Fibroblast of lung (primary cell): ENCODE measurements at regions not wholly inside any gene's neighbourhood (a gene's known extent, or its start where the extent isn't known, plus 50 kb on each side); places are given as distances from the start of the nearest gene placed in this dataset.

Source experiments
- CTCF ChIP-seq, 2 donors: IDR thresholded peaks in 1 of 2; conservative IDR thresholded peaks in 1 of 2; 1 replicate in 1 of 2; 2 replicates in 1 of 2; pipeline ENCODE4 v1.5.1; 2011 to 2012; ENCODE audit warnings: low read length in 2 of 2, control low read depth in 1 of 2, inconsistent platforms in 1 of 2, low read depth in 1 of 2, mild to moderate bottlenecking in 1 of 2
- EZH2 ChIP-seq: IDR thresholded peaks from 2 replicates; pipeline ENCODE4 v1.5.1; 2012; ENCODE audit warnings: low read length, control low read depth, mild to moderate bottlenecking; ENCODE audit errors: missing control alignments

- TF ChIP-seq CTCF (conservative IDR thresholded peaks at IDR 0.05 in 1 of 2, IDR thresholded peaks at IDR 0.05 in 1 of 2; ENCODE audit: low read depth in 1 of 2, low read length in 2 of 2) (no peak), EZH2 (no peak)
Observed at GRCh38 chr3:80677796-80678195, 910.0 kb upstream of the ROBO1 start.
